ENCODE measurements at regions not wholly inside any gene's neighbourhood (a gene's known extent, or its start where the extent isn't known, plus 50 kb on each side); places are given as distances from the start of the nearest gene placed in this dataset.

- no peak for DNase-seq
These were observed 242.2 kb downstream of the B3GLCT start for GRCh38 chr13:31441800-31442510.

GRCh38 chr13:31442571-31442970, 242.8 kb downstream of the B3GLCT start:
- DNase-seq, result no peak

GRCh38 chr13:31444266-31444856, 244.6 kb downstream of the B3GLCT start:
- DNase-seq, result no peak

GRCh38 chr13:31452525-31452924, 252.8 kb downstream of the B3GLCT start:
- no peak for DNase-seq

- DNase-seq, result no peak
These were observed 255.8 kb downstream of the B3GLCT start for GRCh38 chr13:31455581-31455980.

- DNase-seq, result no peak
These were observed 256.3 kb downstream of the B3GLCT start for GRCh38 chr13:31456056-31456455.

- DNase-seq, result no peak
These were observed 260.3 kb downstream of the B3GLCT start for GRCh38 chr13:31460061-31460460.

- DNase-seq, result no peak
These were observed 262.1 kb downstream of the B3GLCT start for GRCh38 chr13:31461923-31462322.

GRCh38 chr13:31462766-31463165, 263.0 kb downstream of the B3GLCT start:
- DNase-seq, result no peak

- DNase-seq, result no peak
These were observed 268.5 kb downstream of the B3GLCT start for GRCh38 chr13:31468114-31468902.

- DNase-seq, result no peak
These were observed 269.6 kb downstream of the B3GLCT start for GRCh38 chr13:31469377-31469776.

GRCh38 chr13:31476266-31476665, 263.1 kb upstream of the RXFP2 start:
- DNase-seq, result peak in 1 of 2 donors; percentile 5

- no peak for DNase-seq
These were observed 262.6 kb upstream of the RXFP2 start for GRCh38 chr13:31476753-31477152.

GRCh38 chr13:31477961-31478360, 261.4 kb upstream of the RXFP2 start:
- no peak for DNase-seq

GRCh38 chr13:31485183-31485582, 254.1 kb upstream of the RXFP2 start:
- DNase-seq, result no peak

GRCh38 chr13:31485651-31486051, 253.7 kb upstream of the RXFP2 start:
- no peak for DNase-seq

GRCh38 chr13:31495336-31495735, 244.0 kb upstream of the RXFP2 start:
- no peak for DNase-seq

- no peak for DNase-seq
These were observed 240.1 kb upstream of the RXFP2 start for GRCh38 chr13:31499274-31499673.

GRCh38 chr13:31503626-31504025, 235.7 kb upstream of the RXFP2 start:
- DNase-seq, result no peak

GRCh38 chr13:31504918-31505317, 234.4 kb upstream of the RXFP2 start:
- no peak for DNase-seq

- no peak for DNase-seq
These were observed 227.0 kb upstream of the RXFP2 start for GRCh38 chr13:31512331-31512730.

GRCh38 chr13:31514932-31515331, 224.4 kb upstream of the RXFP2 start:
- no peak for DNase-seq

GRCh38 chr13:31515427-31515826, 223.9 kb upstream of the RXFP2 start:
- no peak for DNase-seq

All from right lung (tissue), 2 donors.